ENCODE measurements at regions not wholly inside any gene's neighbourhood (a gene's known extent, or its start where the extent isn't known, plus 50 kb on each side); places are given as distances from the start of the nearest gene placed in this dataset.

GRCh38 chr2:144333143-144333555, 186.8 kb downstream of the ZEB2 start:
- DNase-seq: no peak

- peak; percentile 73 for DNase-seq
Observed at GRCh38 chr2:144332356-144333142, 187.4 kb downstream of the ZEB2 start.

GRCh38 chr2:144331674-144332355, 188.1 kb downstream of the ZEB2 start:
- DNase-seq: no peak

GRCh38 chr2:144330951-144331673, 188.8 kb downstream of the ZEB2 start:
- no peak for DNase-seq

GRCh38 chr2:144329472-144329871, 190.4 kb downstream of the ZEB2 start:
- no peak for DNase-seq

GRCh38 chr2:144328938-144329337, 191.0 kb downstream of the ZEB2 start:
- DNase-seq: no peak

- DNase-seq: no peak
Observed at GRCh38 chr2:144326825-144327224, 193.1 kb downstream of the ZEB2 start.

GRCh38 chr2:144325086-144325485, 194.8 kb downstream of the ZEB2 start:
- DNase-seq: no peak

- no peak for DNase-seq
Observed at GRCh38 chr2:144324446-144325045, 195.4 kb downstream of the ZEB2 start.

- DNase-seq: no peak
Observed at GRCh38 chr2:144323946-144324345, 196.0 kb downstream of the ZEB2 start.

- no peak for DNase-seq
Observed at GRCh38 chr2:144322379-144322778, 197.5 kb downstream of the ZEB2 start.

- peak; percentile 72 for DNase-seq
Observed at GRCh38 chr2:144320491-144320890, 199.4 kb downstream of the ZEB2 start.

GRCh38 chr2:144317071-144317738, 202.7 kb downstream of the ZEB2 start:
- DNase-seq: no peak

GRCh38 chr2:144310889-144311608, 208.9 kb downstream of the ZEB2 start:
- DNase-seq: no peak

GRCh38 chr2:144310484-144310883, 209.4 kb downstream of the ZEB2 start:
- no peak for DNase-seq

GRCh38 chr2:144307711-144308110, 212.2 kb downstream of the ZEB2 start:
- DNase-seq: no peak

GRCh38 chr2:144304202-144304601, 215.7 kb downstream of the ZEB2 start:
- DNase-seq: no peak

GRCh38 chr2:144300632-144301031, 219.3 kb downstream of the ZEB2 start:
- no peak for DNase-seq

GRCh38 chr2:144290276-144290675, 229.6 kb downstream of the ZEB2 start:
- DNase-seq: no peak

- peak; percentile 6 for DNase-seq
Observed at GRCh38 chr2:144288438-144288837, 231.5 kb downstream of the ZEB2 start.

GRCh38 chr2:144285324-144285723, 234.6 kb downstream of the ZEB2 start:
- DNase-seq: no peak

GRCh38 chr2:144281476-144281875, 238.4 kb downstream of the ZEB2 start:
- no peak for DNase-seq

Measured in NCI-H226 (cell line).